Activated B cell treated with CpG ODN at 0.5 μM for 24 hours (primary cell): ENCODE measurements at regions not wholly inside any gene's neighbourhood (a gene's known extent, or its start where the extent isn't known, plus 50 kb on each side); places are given as distances from the start of the nearest gene placed in this dataset.
"Not testable (repeated sequence)": the region's sequence is repeated elsewhere in the genome, so short reads cannot be mapped to it uniquely, and the experiment has no call there.

Experiments used
- ATAC-seq: fragments of 200-7000 bp; cut with Tn5 transposase; one replicate; pipeline ENCODE4 v1.10.0; 2021; ENCODE audit warnings: low read depth, mild to moderate bottlenecking, moderate library complexity
- CTCF ChIA-PET: fragments of 350-600 bp; sonication (Branson Sonifier 250); formaldehyde crosslinking; loops from one replicate; lab custom pipeline; 2021; ENCODE audit warnings: antibody characterized with exemption; lab: Charles Lee
- POLR2A ChIA-PET: fragments of 350-600 bp; sonication (Branson Sonifier 250); formaldehyde crosslinking; loops from one replicate; lab custom pipeline; 2021; ENCODE audit warnings: antibody characterized with exemption; lab: Charles Lee
- DNase-seq: peaks from one replicate; pipeline ENCODE4 v3.0.0; 2022
- H3K27ac Mint-ChIP-seq: one replicate; pipeline ENCODE4 v1.8.0; 2020; ENCODE audit warnings: mixed read lengths
- H3K27me3 Mint-ChIP-seq: one replicate; pipeline ENCODE4 v1.8.0; 2021; ENCODE audit warnings: mixed read lengths
- H3K36me3 Mint-ChIP-seq: one replicate; pipeline ENCODE4 v1.8.0; 2021; ENCODE audit warnings: low read depth, mixed read lengths
- H3K4me1 Mint-ChIP-seq: one replicate; pipeline ENCODE4 v1.8.0; 2021; ENCODE audit warnings: mixed read lengths
- H3K4me3 Mint-ChIP-seq: one replicate; pipeline ENCODE4 v1.8.0; 2020; ENCODE audit warnings: mild to moderate bottlenecking, mixed read lengths
- H3K9me3 Mint-ChIP-seq: one replicate; pipeline ENCODE4 v1.8.0; 2020; ENCODE audit warnings: mixed read lengths
- CTCF ChIP-seq: fragments of 200-600 bp; IDR thresholded peaks from one replicate; pipeline ENCODE4 v1.8.0; 2022; ENCODE audit warnings: antibody characterized with exemption, mild to moderate bottlenecking
- intact Hi-C: fragments of 100-400 bp; cut with micrococcal nuclease; formaldehyde crosslinking; loops from one replicate; pipeline ENCODE4 v1.15.1; 2024

- Mint-ChIP-seq H3K36me3 (no peaks in the 10 kb centered on the region), H3K9me3 (peaks cover 6% of the 10 kb centered on the region), H3K4me3 (no peak overlapping the region), H3K27ac (no peak overlapping the region), H3K27me3 (no peaks in the 10 kb centered on the region), H3K4me1 (no peaks in the 10 kb centered on the region)
- TF ChIP-seq CTCF: no peak
- ATAC-seq (no peak), DNase-seq (no peak)
- intact Hi-C loops: no loop called here
- ChIA-PET CTCF (no interaction called here), POLR2A (no interaction called here)
These were observed 739.7 kb upstream of the CDH9 start for GRCh38 chr5:27778121-27778520.

GRCh38 chr5:27773636-27774035, 735.2 kb upstream of the CDH9 start:
- CTCF ChIA-PET: no interaction called here
- Mint-ChIP-seq H3K27me3 (no peaks in the 10 kb centered on the region), H3K36me3 (no peaks in the 10 kb centered on the region), H3K4me3 (no peak overlapping the region), H3K9me3 (peaks cover 12% of the 10 kb centered on the region), H3K27ac (no peak overlapping the region), H3K4me1 (no peaks in the 10 kb centered on the region)
- POLR2A ChIA-PET: no interaction called here
- no peak for DNase-seq
- no peak for ATAC-seq
- intact Hi-C loops: no loop called here
- TF ChIP-seq CTCF: no peak

DNA sequence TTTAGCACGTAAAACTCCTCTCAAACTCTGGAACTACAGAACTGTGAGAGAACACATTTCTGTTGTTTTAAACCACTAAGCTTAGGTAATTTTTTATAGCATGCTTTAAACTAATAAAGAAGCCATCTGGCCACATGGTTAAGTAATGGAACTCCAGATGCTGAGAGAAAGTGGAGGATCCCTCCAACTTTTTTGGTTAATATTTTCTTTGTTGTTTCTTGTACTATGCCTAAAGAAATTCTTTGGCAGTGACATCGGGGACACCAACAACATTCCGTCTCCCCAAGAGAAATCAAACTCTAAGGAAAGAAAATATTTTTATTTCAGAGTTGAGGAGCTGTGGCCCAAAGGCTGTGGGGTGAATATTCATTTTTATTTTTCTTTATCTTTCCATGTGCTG, 734.8 kb upstream of the CDH9 start:
- no peak for DNase-seq
- H3K4me1 Mint-ChIP-seq: no peaks in the 10 kb centered on the region
- H3K27me3 Mint-ChIP-seq: no peaks in the 10 kb centered on the region
- ChIA-PET CTCF (no interaction called here), POLR2A (no interaction called here)
- no peak for ATAC-seq
- H3K9me3 Mint-ChIP-seq: peaks cover 12% of the 10 kb centered on the region
- H3K4me3 Mint-ChIP-seq: no peak overlapping the region
- TF ChIP-seq CTCF: no peak
- no peaks in the 10 kb centered on the region for H3K36me3 Mint-ChIP-seq
- intact Hi-C loops: no loop called here
- no peak overlapping the region for H3K27ac Mint-ChIP-seq

GRCh38 chr5:27769748-27770402, 731.5 kb upstream of the CDH9 start:
- ATAC-seq (no peak), DNase-seq (no peak)
- Mint-ChIP-seq H3K27ac (no peak overlapping the region), H3K4me3 (no peak overlapping the region), H3K9me3 (peaks cover 14% of the 10 kb centered on the region), H3K4me1 (no peaks in the 10 kb centered on the region), H3K27me3 (no peaks in the 10 kb centered on the region), H3K36me3 (no peaks in the 10 kb centered on the region)
- POLR2A ChIA-PET: no interaction called here
- CTCF ChIA-PET: no interaction called here
- no peak for TF ChIP-seq CTCF
- intact Hi-C loops: no loop called here

GRCh38 chr5:27748847-27749246, 710.5 kb upstream of the CDH9 start:
- no peak for ATAC-seq
- no peaks in the 10 kb centered on the region for H3K27me3 Mint-ChIP-seq
- DNase-seq: no peak
- H3K4me1 Mint-ChIP-seq: no peaks in the 10 kb centered on the region
- ChIA-PET CTCF (no interaction called here), POLR2A (no interaction called here)
- TF ChIP-seq CTCF: no peak
- H3K36me3 Mint-ChIP-seq: no peaks in the 10 kb centered on the region
- H3K9me3 Mint-ChIP-seq: peaks cover 15% of the 10 kb centered on the region
- no peak overlapping the region for H3K27ac Mint-ChIP-seq
- intact Hi-C loops: no loop called here
- no peak overlapping the region for H3K4me3 Mint-ChIP-seq

GRCh38 chr5:27743383-27743979, 705.1 kb upstream of the CDH9 start:
- H3K27me3 Mint-ChIP-seq, H3K4me3 Mint-ChIP-seq, H3K4me1 Mint-ChIP-seq, POLR2A ChIA-PET, CTCF ChIA-PET, H3K27ac Mint-ChIP-seq, H3K36me3 Mint-ChIP-seq, ATAC-seq, intact Hi-C loops, DNase-seq: not testable (repeated sequence)
- H3K9me3 Mint-ChIP-seq: peaks cover 10% of the 10 kb centered on the region
